Skeletal muscle cell (primary cell): ENCODE measurements at regions not wholly inside any gene's neighbourhood (a gene's known extent, or its start where the extent isn't known, plus 50 kb on each side); places are given as distances from the start of the nearest gene placed in this dataset.

Source experiments
- DNase-seq: peaks from one replicate; pipeline ENCODE4 v3.0.0-alpha.2; 2010; ENCODE audit warnings: low read depth
- H3K4me3 ChIP-seq: 2 replicates; pipeline ENCODE4 v1.5.1; 2011; ENCODE audit warnings: low read depth, mild to moderate bottlenecking, control low read depth, low read length, moderate library complexity

- no peak overlapping the region for H3K4me3 ChIP-seq
- no peak for DNase-seq
Measured at GRCh38 chr1:98260839-98261238, 340.0 kb upstream of the DPYD start.

- DNase-seq: no peak
- H3K4me3 ChIP-seq: no peak overlapping the region
Measured at GRCh38 chr1:98260412-98260811, 339.6 kb upstream of the DPYD start.

- DNase-seq: no peak
- H3K4me3 ChIP-seq: no peak overlapping the region
Measured at GRCh38 chr1:98256700-98257099, 335.9 kb upstream of the DPYD start.

GRCh38 chr1:98253145-98253544 is 332.3 kb upstream of the DPYD start:
- no peak overlapping the region for H3K4me3 ChIP-seq
- no peak for DNase-seq

- H3K4me3 ChIP-seq: no peak overlapping the region
- no peak for DNase-seq
Measured at GRCh38 chr1:98251497-98251896, 330.7 kb upstream of the DPYD start.

- no peak for DNase-seq
- H3K4me3 ChIP-seq: no peak overlapping the region
Measured at GRCh38 chr1:98232678-98233077, 311.8 kb upstream of the DPYD start.

GRCh38 chr1:98222706-98223105 is 301.9 kb upstream of the DPYD start:
- no peak for DNase-seq

GRCh38 chr1:98221923-98222322 is 301.1 kb upstream of the DPYD start:
- no peak for DNase-seq
- no peak overlapping the region for H3K4me3 ChIP-seq

More at GRCh38 chr1:98222706-98223105, 301.9 kb upstream of the DPYD start:
- no peak overlapping the region for H3K4me3 ChIP-seq

- no peak for DNase-seq
- H3K4me3 ChIP-seq: no peak overlapping the region
Measured at GRCh38 chr1:98217601-98218000, 296.8 kb upstream of the DPYD start.

GRCh38 chr1:98216304-98216703 is 295.5 kb upstream of the DPYD start:
- DNase-seq: no peak

GRCh38 chr1:98211271-98211845 is 290.5 kb upstream of the DPYD start:
- no peak for DNase-seq
- H3K4me3 ChIP-seq: peak overlapping the region; percentile 32

More at GRCh38 chr1:98216304-98216703, 295.5 kb upstream of the DPYD start:
- no peak overlapping the region for H3K4me3 ChIP-seq

- peak overlapping the region; percentile 32 for H3K4me3 ChIP-seq
- DNase-seq: no peak
Measured at GRCh38 chr1:98210563-98210962, 289.7 kb upstream of the DPYD start.

- H3K4me3 ChIP-seq: peak overlapping the region; percentile 32
- DNase-seq: peak; percentile 65
Measured at GRCh38 chr1:98210064-98210463, 289.2 kb upstream of the DPYD start.

- H3K4me3 ChIP-seq: no peak overlapping the region
- no peak for DNase-seq
Measured at GRCh38 chr1:98205291-98206017, 284.6 kb upstream of the DPYD start.

- no peak overlapping the region for H3K4me3 ChIP-seq
- peak; percentile 62 for DNase-seq
Measured at GRCh38 chr1:98203466-98203865, 282.6 kb upstream of the DPYD start.

- no peak overlapping the region for H3K4me3 ChIP-seq
- DNase-seq: peak; percentile 48
Measured at GRCh38 chr1:98201666-98202081, 280.8 kb upstream of the DPYD start.

- no peak overlapping the region for H3K4me3 ChIP-seq
- DNase-seq: no peak
Measured at GRCh38 chr1:98197356-98197755, 276.5 kb upstream of the DPYD start.

- no peak for DNase-seq
- H3K4me3 ChIP-seq: no peak overlapping the region
Measured at GRCh38 chr1:98196012-98196411, 275.2 kb upstream of the DPYD start.

GRCh38 chr1:98188774-98189173 is 267.9 kb upstream of the DPYD start:
- H3K4me3 ChIP-seq: no peak overlapping the region
- DNase-seq: no peak

GRCh38 chr1:98184856-98185255 is 264.0 kb upstream of the DPYD start:
- H3K4me3 ChIP-seq: no peak overlapping the region

GRCh38 chr1:98181036-98181764 is 260.4 kb upstream of the DPYD start:
- no peak overlapping the region for H3K4me3 ChIP-seq
- no peak for DNase-seq

More at GRCh38 chr1:98184856-98185255, 264.0 kb upstream of the DPYD start:
- DNase-seq: no peak
